Ovary (tissue), 7 donors: ENCODE measurements at regions not wholly inside any gene's neighbourhood (a gene's known extent, or its start where the extent isn't known, plus 50 kb on each side); places are given as distances from the start of the nearest gene placed in this dataset. TPM values are rescaled to one million over a fixed set of nuclear protein-coding genes. Genes with fewer than 3 reads are reported as not detected.

Experiments
- DNase-seq, 5 donors: peaks; one replicate each; pipeline ENCODE4 v3.0.0-alpha.2; 2019 to 2020
- H3K27ac ChIP-seq, 2 donors: fragments of 200-600 bp; one replicate each; pipeline versions ENCODE4 v1.5.1 to v1.8.0; 2019 to 2022
- H3K27me3 ChIP-seq: fragments of 200-600 bp; one replicate; pipeline ENCODE4 v1.8.0; 2022
- H3K36me3 ChIP-seq: fragments of 200-600 bp; sonication (generic); one replicate; pipeline ENCODE4 v1.5.1; 2019
- H3K4me1 ChIP-seq: one replicate; pipeline ENCODE4 v1.8.1; 2013; ENCODE audit warnings: mild to moderate bottlenecking, moderate library complexity; ENCODE audit not compliant: insufficient read depth
- H3K4me3 ChIP-seq: fragments of 200-600 bp; sonication (generic); one replicate; pipeline ENCODE4 v1.5.1; 2017
- H3K9me3 ChIP-seq, 2 donors: fragments of 200-600 bp in 1 of 2; sonication (generic) in 1 of 2; one replicate each; pipeline versions ENCODE4 v1.5.1 to v1.8.1; 2013 to 2019; ENCODE audit warnings: mild to moderate bottlenecking in 1 of 2, moderate library complexity in 1 of 2
- CTCF ChIP-seq, 3 donors: fragments of 450-650 bp in 2 of 3; fragments of 200-600 bp in 1 of 3; IDR thresholded peaks; one replicate each; pipeline versions ENCODE4 v1.5.1 to v1.8.0; 2016 to 2022; ENCODE audit warnings: antibody characterized with exemption in 3 of 3, mild to moderate bottlenecking in 1 of 3
- EP300 ChIP-seq: sonication (generic); formaldehyde crosslinking; IDR thresholded peaks from one replicate; pipeline ENCODE4 v1.6.1; 2017; ENCODE audit warnings: antibody characterized with exemption
- POLR2A ChIP-seq: fragments of 450-650 bp; IDR thresholded peaks from one replicate; pipeline ENCODE4 v1.6.1; 2017; ENCODE audit warnings: antibody characterized with exemption, mild to moderate bottlenecking, moderate library complexity
- WGBS, 3 donors: extraction: QIAGEN DNeasy Blood & Tissue Kit in 1 of 3; methylation state at CpG; one replicate each; pipeline versions ENCODE4 v1.1.5 to v1.1.7; 2013 to 2017; 5-methylcytosine and 5-hydroxymethylcytosine counted together
- intact Hi-C, 4 donors: fragments of 100-400 bp; cut with DNase I; formaldehyde crosslinking; loops; one replicate each; pipeline versions ENCODE4 v1.11.0 to v1.15.1; 2022 to 2023
- small RNA-seq: library from RNA; depleted of rRNA; stranded (forward); fragments of <200 nt; gene quantifications from one replicate; pipeline ENCODE3, GENCODE V24; 2016
- donor health status: DM: no; HTN: no; CAD: no; lungs with moderate emphysema.
- donor health status: DM: no; HTN: no; CAD: no.
- donor health status: Bipolar disorder and iron deficiency.
- donor health status: DM: no; HTN: no; CAD: no.
- donor health status: DM: yes; HTN: yes; CAD: no.

GRCh38 chr14:99118046-99118721 lies 153.8 kb downstream of the BCL11B start:
- Histone ChIP-seq H3K27ac (no peak overlapping the region), H3K4me1 (no peaks in the 10 kb centered on the region), H3K4me3 (no peak overlapping the region), H3K36me3 (no peaks in the 10 kb centered on the region), H3K9me3 (no peaks in the 10 kb centered on the region), H3K27me3 (no peaks in the 10 kb centered on the region)
- TF ChIP-seq CTCF (IDR thresholded peaks at IDR 0.05): no peak
- TF ChIP-seq POLR2A: no peak
- no peak for TF ChIP-seq EP300
- DNase-seq: no peak
- intact Hi-C loops: no loop called here
- WGBS, 3 donors: 11 to 20% (median 14%) methylated on average over 38 to 53 of the region's 53 CpGs

GRCh38 chr14:99118946-99119345 lies 153.1 kb downstream of the BCL11B start:
- TF ChIP-seq POLR2A (no peak), CTCF (IDR thresholded peaks at IDR 0.05) (no peak), EP300 (no peak)
- WGBS, 3 donors: 61 to 65% (median 61%) methylated on average over 13 of the region's 13 CpGs

More at GRCh38 chr14:99118946-99119345, 153.1 kb downstream of the BCL11B start:
- intact Hi-C loops: no loop called here
- DNase-seq: no peak
- Histone ChIP-seq H3K4me3 (no peak overlapping the region), H3K4me1 (no peaks in the 10 kb centered on the region), H3K27me3 (no peaks in the 10 kb centered on the region), H3K9me3 (no peaks in the 10 kb centered on the region), H3K27ac (no peak overlapping the region), H3K36me3 (no peaks in the 10 kb centered on the region)

Small RNA genes in the stretch of these regions (small RNA-seq; reads per million reads assigned to genes)
- gene AL162151.2 (not detected), gene RN7SL714P (not detected)
